HEK293T (cell line): ENCODE measurements at regions not wholly inside any gene's neighbourhood (a gene's known extent, or its start where the extent isn't known, plus 50 kb on each side); places are given as distances from the start of the nearest gene placed in this dataset.
"Not testable (repeated sequence)": the region's sequence is repeated elsewhere in the genome, so short reads cannot be mapped to it uniquely, and the experiment has no call there.

ENCODE experiments used
- CTCF ChIA-PET: fragments of 350-600 bp; formaldehyde crosslinking; extraction: SDS; loops from one replicate; lab custom pipeline; 2021; ENCODE audit warnings: antibody characterized with exemption, inconsistent platforms; lab: Yijun Ruan, JAX
- POLR2A ChIA-PET: fragments of 350-600 bp; formaldehyde crosslinking; extraction: SDS; loops from one replicate; lab custom pipeline; 2020; ENCODE audit warnings: antibody characterized with exemption, inconsistent platforms; lab: Yijun Ruan, JAX
- DNase-seq: peaks from one replicate; pipeline ENCODE4 v3.0.0; 2012; ENCODE audit warnings: mixed read lengths; ENCODE audit errors: extremely low spot score
- ARNT ChIP-seq: fragments of 450-650 bp; IDR thresholded peaks from 2 replicates; pipeline ENCODE4 v1.6.1; 2017; ENCODE audit warnings: mild to moderate bottlenecking
- BHLHE40 ChIP-seq: fragments of 450-650 bp; IDR thresholded peaks from 2 replicates; pipeline ENCODE4 v1.6.1; 2016; ENCODE audit warnings: mild to moderate bottlenecking, moderate library complexity, borderline replicate concordance
- CTBP1 ChIP-seq: fragments of 450-650 bp; IDR thresholded peaks from 2 replicates; pipeline ENCODE4 v1.6.1; 2016; ENCODE audit warnings: borderline replicate concordance
- ELF4 ChIP-seq: fragments of 450-650 bp; IDR thresholded peaks from 2 replicates; pipeline ENCODE4 v1.6.1; 2017; ENCODE audit warnings: antibody characterized with exemption
- FOXA1 ChIP-seq: fragments of 450-650 bp; IDR thresholded peaks from 2 replicates; pipeline ENCODE4 v1.6.1; 2016; ENCODE audit warnings: mild to moderate bottlenecking
- FOXK2 ChIP-seq: fragments of 450-650 bp; IDR thresholded peaks from 2 replicates; pipeline ENCODE4 v1.6.1; 2016; ENCODE audit warnings: mild to moderate bottlenecking
- FOXM1 ChIP-seq: fragments of 450-650 bp; IDR thresholded peaks from 2 replicates; pipeline ENCODE4 v1.6.1; 2017; ENCODE audit warnings: mild to moderate bottlenecking, borderline replicate concordance
- HDGF ChIP-seq: fragments of 450-650 bp; IDR thresholded peaks from 2 replicates; pipeline ENCODE4 v1.6.1; 2017; ENCODE audit warnings: antibody characterized with exemption, borderline replicate concordance
- L3MBTL2 ChIP-seq: fragments of 450-650 bp; conservative IDR thresholded peaks from 2 replicates; pipeline ENCODE4 v1.6.1; 2016; ENCODE audit warnings: mild to moderate bottlenecking
- LEF1 ChIP-seq: fragments of 450-650 bp; IDR thresholded peaks from 2 replicates; pipeline ENCODE4 v1.6.1; 2017; ENCODE audit warnings: mild to moderate bottlenecking, borderline replicate concordance
- NFRKB ChIP-seq: fragments of 450-650 bp; IDR thresholded peaks from 2 replicates; pipeline ENCODE4 v1.6.1; 2016; ENCODE audit warnings: mild to moderate bottlenecking, moderate library complexity
- PKNOX1 ChIP-seq: fragments of 450-650 bp; IDR thresholded peaks from 2 replicates; pipeline ENCODE4 v1.6.1; 2016
- SP1 ChIP-seq: fragments of 450-650 bp; IDR thresholded peaks from 2 replicates; pipeline ENCODE4 v1.6.1; 2017
- SUZ12 ChIP-seq: fragments of 450-650 bp; IDR thresholded peaks from 2 replicates; pipeline ENCODE4 v1.6.1; 2016; ENCODE audit warnings: mild to moderate bottlenecking
- TARDBP ChIP-seq: fragments of 450-650 bp; IDR thresholded peaks from 2 replicates; pipeline ENCODE4 v1.6.1; 2016
- ZNF384 ChIP-seq: fragments of 450-650 bp; IDR thresholded peaks from 2 replicates; pipeline ENCODE4 v1.6.1; 2016

GRCh38 chr15:20680257-20680815 is 138.7 kb upstream of the GOLGA6L6 start:
- CTCF ChIA-PET, POLR2A ChIA-PET, DNase-seq: not testable (repeated sequence)

- TF ChIP-seq ZNF384 (no peak), ELF4 (no peak), LEF1 (no peak), HDGF (no peak), SUZ12 (no peak), TARDBP (no peak), FOXK2 (no peak)
- POLR2A ChIA-PET = no interaction called here
- CTCF ChIA-PET = no interaction called here
- no peak for DNase-seq
These were observed 130.9 kb upstream of the GOLGA6L6 start for GRCh38 chr15:20672470-20672869.

- ChIA-PET POLR2A (no interaction called here), CTCF (interaction anchor here (1.0 kb wide), 1 partner anchor 613 kb away, joined by 3 read pairs; no protein-coding TSS in a partner anchor)
- TF ChIP-seq LEF1 = no peak
- TF ChIP-seq FOXM1 = no peak
- TF ChIP-seq ARNT = no peak
- no peak for TF ChIP-seq CTBP1
- no peak for TF ChIP-seq SP1
- no peak for TF ChIP-seq L3MBTL2
- TF ChIP-seq PKNOX1 = no peak
- no peak for TF ChIP-seq FOXA1
- DNase-seq = no peak
These were observed 130.1 kb upstream of the GOLGA6L6 start for GRCh38 chr15:20671675-20672074.

- POLR2A ChIA-PET, DNase-seq, CTCF ChIA-PET: not testable (repeated sequence)
These were observed 124.8 kb upstream of the GOLGA6L6 start for GRCh38 chr15:20666410-20666809.

- POLR2A ChIA-PET = no interaction called here
- TF ChIP-seq FOXA1 (no peak), TARDBP (no peak), NFRKB (no peak), BHLHE40 (no peak), ELF4 (no peak), ARNT (no peak), SUZ12 (no peak), L3MBTL2 (no peak), ZNF384 (no peak), PKNOX1 (no peak), LEF1 (no peak), HDGF (no peak), SP1 (no peak)
- CTCF ChIA-PET = no interaction called here
- DNase-seq = no peak
These were observed 124.1 kb upstream of the GOLGA6L6 start for GRCh38 chr15:20665653-20666052.

- TF ChIP-seq ARNT = no peak
- CTCF ChIA-PET = no interaction called here
- DNase-seq = no peak
- POLR2A ChIA-PET = no interaction called here
These were observed 117.7 kb upstream of the GOLGA6L6 start for GRCh38 chr15:20659265-20659664.

- CTCF ChIA-PET = interaction anchor here (0.7 kb wide), 1 partner anchor 12 kb away, joined by 3 read pairs; no protein-coding TSS in a partner anchor
- TF ChIP-seq TARDBP (no peak), SUZ12 (no peak), LEF1 (no peak), CTBP1 (no peak), ELF4 (no peak), PKNOX1 (no peak), FOXM1 (no peak), FOXK2 (no peak), L3MBTL2 (no peak), NFRKB (no peak), BHLHE40 (no peak), ARNT (no peak), HDGF (no peak), ZNF384 (no peak), FOXA1 (no peak), SP1 (no peak)
- POLR2A ChIA-PET = no interaction called here
- no peak for DNase-seq
These were observed 116.4 kb upstream of the GOLGA6L6 start for GRCh38 chr15:20658024-20658423.

GRCh38 chr15:20657084-20657483 is 115.5 kb upstream of the GOLGA6L6 start:
- DNase-seq = no peak
- TF ChIP-seq FOXM1 = no peak
- TF ChIP-seq SUZ12 = no peak
- no peak for TF ChIP-seq HDGF
- TF ChIP-seq L3MBTL2 = no peak
- TF ChIP-seq TARDBP = no peak
- TF ChIP-seq BHLHE40 = no peak
- TF ChIP-seq NFRKB = no peak
- TF ChIP-seq ZNF384 = no peak
- no peak for TF ChIP-seq FOXK2
- no peak for TF ChIP-seq ELF4
- TF ChIP-seq PKNOX1 = no peak
- no peak for TF ChIP-seq ARNT
- no peak for TF ChIP-seq LEF1
- TF ChIP-seq CTBP1 = no peak
- no peak for TF ChIP-seq FOXA1
- no peak for TF ChIP-seq SP1
- ChIA-PET POLR2A (no interaction called here), CTCF (no interaction called here)
